Type B pancreatic cell (in vitro differentiated cells): ENCODE measurements at regions not wholly inside any gene's neighbourhood (a gene's known extent, or its start where the extent isn't known, plus 50 kb on each side); places are given as distances from the start of the nearest gene placed in this dataset.

Source experiments
- DNase-seq: peaks from one replicate; pipeline ENCODE4 v3.0.0; 2021; ENCODE audit warnings: mixed read lengths; ENCODE audit not compliant: unreplicated experiment; ENCODE audit errors: extremely low spot score
- H3K27ac Mint-ChIP-seq: 2 replicates; pipeline ENCODE4 v1.8.0; 2021; ENCODE audit warnings: mild to moderate bottlenecking, mixed read lengths
- H3K27me3 Mint-ChIP-seq: 2 replicates; pipeline ENCODE4 v1.8.0; 2021; ENCODE audit warnings: mixed read lengths
- H3K36me3 Mint-ChIP-seq: 2 replicates; pipeline ENCODE4 v1.8.0; 2021; ENCODE audit warnings: mixed read lengths
- H3K4me1 Mint-ChIP-seq: one replicate; pipeline ENCODE4 v1.8.0; 2021; ENCODE audit warnings: mixed read lengths; ENCODE audit not compliant: unreplicated experiment
- H3K4me3 Mint-ChIP-seq: 2 replicates; pipeline ENCODE4 v1.8.0; 2021; ENCODE audit warnings: mild to moderate bottlenecking, mixed read lengths
- H3K9me3 Mint-ChIP-seq: 2 replicates; pipeline ENCODE4 v1.8.0; 2021; ENCODE audit warnings: mixed read lengths
- TF ChIP-seq, protein P1 (sequence below): fragments of 200-600 bp; sonication (generic); conservative IDR thresholded peaks from 2 replicates; pipeline ENCODE4 v1.5.0; 2021; ENCODE audit warnings: antibody characterized with exemption, mild to moderate bottlenecking

DNA sequence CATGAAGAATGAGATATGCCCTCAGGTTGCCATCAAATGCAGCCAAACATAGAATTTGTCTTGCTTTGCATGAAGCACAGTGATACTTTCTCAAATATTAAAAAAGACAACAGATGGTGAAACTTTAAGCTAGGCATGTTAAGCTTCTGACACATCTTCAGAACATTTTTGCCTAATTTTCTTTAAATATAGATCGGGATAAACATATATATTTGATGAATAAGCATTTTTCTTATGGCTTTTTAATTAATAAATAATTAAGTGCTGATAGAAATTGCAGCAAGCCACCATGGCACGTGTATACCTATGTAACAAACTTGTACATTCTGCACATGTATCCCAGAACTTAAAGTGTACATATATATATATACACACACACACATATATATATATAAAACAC lies 831.2 kb upstream of the PCDH10 start:
- Mint-ChIP-seq H3K9me3 (no peaks in the 10 kb centered on the region), H3K36me3 (no peaks in the 10 kb centered on the region), H3K4me3 (no peak overlapping the region), H3K4me1 (no peaks in the 10 kb centered on the region), H3K27ac (no peak overlapping the region), H3K27me3 (no peaks in the 10 kb centered on the region)
- no peak for DNase-seq
- TF ChIP-seq, protein P1, sequence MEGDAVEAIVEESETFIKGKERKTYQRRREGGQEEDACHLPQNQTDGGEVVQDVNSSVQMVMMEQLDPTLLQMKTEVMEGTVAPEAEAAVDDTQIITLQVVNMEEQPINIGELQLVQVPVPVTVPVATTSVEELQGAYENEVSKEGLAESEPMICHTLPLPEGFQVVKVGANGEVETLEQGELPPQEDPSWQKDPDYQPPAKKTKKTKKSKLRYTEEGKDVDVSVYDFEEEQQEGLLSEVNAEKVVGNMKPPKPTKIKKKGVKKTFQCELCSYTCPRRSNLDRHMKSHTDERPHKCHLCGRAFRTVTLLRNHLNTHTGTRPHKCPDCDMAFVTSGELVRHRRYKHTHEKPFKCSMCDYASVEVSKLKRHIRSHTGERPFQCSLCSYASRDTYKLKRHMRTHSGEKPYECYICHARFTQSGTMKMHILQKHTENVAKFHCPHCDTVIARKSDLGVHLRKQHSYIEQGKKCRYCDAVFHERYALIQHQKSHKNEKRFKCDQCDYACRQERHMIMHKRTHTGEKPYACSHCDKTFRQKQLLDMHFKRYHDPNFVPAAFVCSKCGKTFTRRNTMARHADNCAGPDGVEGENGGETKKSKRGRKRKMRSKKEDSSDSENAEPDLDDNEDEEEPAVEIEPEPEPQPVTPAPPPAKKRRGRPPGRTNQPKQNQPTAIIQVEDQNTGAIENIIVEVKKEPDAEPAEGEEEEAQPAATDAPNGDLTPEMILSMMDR = no peak

DNA sequence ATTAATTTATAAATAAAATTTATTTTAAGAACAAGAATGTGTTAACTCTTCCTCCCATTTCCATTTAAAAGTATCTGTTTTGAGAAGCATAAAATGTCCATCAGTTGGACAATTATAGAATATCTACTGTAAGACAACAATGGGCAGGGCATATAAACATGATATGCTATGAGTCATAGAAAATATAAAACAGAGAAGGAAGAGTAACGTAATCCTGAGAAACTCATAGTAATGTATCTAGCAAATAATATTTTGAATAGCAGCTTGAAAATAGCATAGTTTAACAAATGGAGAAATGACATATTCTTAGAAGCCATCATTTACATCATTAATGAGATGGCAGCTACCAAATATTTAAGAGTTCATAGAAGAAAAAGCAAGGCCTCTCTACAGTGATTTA lies 820.3 kb upstream of the PCDH10 start:
- Mint-ChIP-seq H3K4me3 (no peak overlapping the region), H3K27ac (no peak overlapping the region), H3K9me3 (no peaks in the 10 kb centered on the region), H3K27me3 (no peaks in the 10 kb centered on the region), H3K4me1 (no peaks in the 10 kb centered on the region), H3K36me3 (no peaks in the 10 kb centered on the region)
- DNase-seq = no peak
- TF ChIP-seq, protein P1 = no peak

DNA sequence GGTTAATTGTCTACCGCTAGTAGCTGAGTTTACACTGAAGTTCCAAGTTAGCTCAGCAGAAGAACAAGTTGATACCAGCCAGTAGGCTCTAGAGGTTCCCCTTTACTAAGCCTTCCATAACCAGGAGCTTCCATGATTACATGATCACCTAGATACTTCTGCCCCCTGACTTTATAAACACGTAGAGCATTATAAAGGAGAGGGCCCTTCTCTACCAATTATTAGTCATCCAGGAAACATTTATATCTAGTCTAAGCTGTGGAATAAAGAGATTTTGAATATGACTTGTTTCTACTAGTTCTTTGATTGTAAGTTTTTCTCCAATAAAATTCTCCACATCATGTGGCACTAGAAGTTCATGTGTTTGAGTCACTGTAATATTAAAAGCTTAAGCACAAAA lies 818.1 kb upstream of the PCDH10 start:
- no peak for DNase-seq
- Mint-ChIP-seq H3K9me3 (no peaks in the 10 kb centered on the region), H3K27ac (no peak overlapping the region), H3K27me3 (no peaks in the 10 kb centered on the region), H3K36me3 (no peaks in the 10 kb centered on the region), H3K4me3 (no peak overlapping the region), H3K4me1 (no peaks in the 10 kb centered on the region)
- TF ChIP-seq, protein P1 = no peak

DNA sequence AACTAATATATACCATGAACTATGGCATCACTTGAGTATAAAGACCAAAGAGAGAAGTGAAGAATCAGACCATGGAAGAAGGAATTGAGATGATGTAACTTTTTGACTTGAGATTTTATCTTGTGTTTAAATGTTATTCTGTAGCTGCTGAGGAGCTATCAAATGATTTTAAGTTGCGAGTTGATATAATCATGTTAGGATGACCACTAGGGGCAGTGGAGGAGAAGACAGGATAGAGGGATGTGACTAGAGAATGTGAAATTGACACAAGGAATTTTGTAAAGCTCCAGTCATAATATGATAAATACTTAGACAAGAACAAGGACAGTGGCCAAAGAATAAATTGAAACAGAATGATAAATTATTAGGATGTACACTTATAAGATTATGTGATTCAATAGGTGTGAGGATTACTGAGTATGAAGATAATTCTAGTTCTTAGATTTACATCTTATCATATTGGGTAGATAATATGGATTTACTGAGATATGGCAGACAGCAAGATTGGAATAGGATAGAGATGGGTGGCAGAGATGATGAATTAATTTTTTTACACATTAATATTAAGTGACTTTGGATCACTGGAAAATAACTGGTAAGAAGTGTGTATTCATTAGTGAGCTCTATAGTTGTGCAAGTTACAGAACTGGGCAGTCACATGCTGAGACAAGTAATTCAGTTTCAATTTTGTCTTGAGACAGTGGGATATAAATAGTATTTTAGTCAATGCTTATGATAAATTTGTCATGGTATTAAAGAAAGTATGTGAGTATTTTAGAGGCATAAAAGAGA lies 816.0 kb upstream of the PCDH10 start:
- Mint-ChIP-seq H3K27me3 (no peaks in the 10 kb centered on the region), H3K4me1 (no peaks in the 10 kb centered on the region), H3K36me3 (no peaks in the 10 kb centered on the region), H3K4me3 (no peak overlapping the region), H3K9me3 (no peaks in the 10 kb centered on the region), H3K27ac (no peak overlapping the region)
- DNase-seq = no peak
- TF ChIP-seq, protein P1 = peak; percentile 69

DNA sequence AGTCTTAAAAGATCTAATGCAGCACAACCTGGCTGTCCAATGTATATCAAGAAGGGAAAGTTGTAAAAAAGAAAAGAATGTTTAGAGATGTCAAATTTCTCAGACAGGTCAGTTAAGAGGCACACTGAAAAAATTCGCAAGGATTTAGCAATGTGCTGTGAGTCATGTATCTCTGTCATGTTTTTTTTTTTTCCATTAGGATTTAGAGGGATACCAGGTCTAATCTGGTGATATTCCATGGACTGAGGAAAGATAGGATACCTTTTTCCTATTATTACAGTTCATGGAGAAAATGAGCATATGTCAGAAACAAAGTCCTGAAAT lies 815.4 kb upstream of the PCDH10 start:
- TF ChIP-seq, protein P1 = no peak
- no peaks in the 10 kb centered on the region for H3K4me1 Mint-ChIP-seq
- no peaks in the 10 kb centered on the region for H3K9me3 Mint-ChIP-seq
- no peak overlapping the region for H3K27ac Mint-ChIP-seq
- no peaks in the 10 kb centered on the region for H3K36me3 Mint-ChIP-seq
- H3K27me3 Mint-ChIP-seq = no peaks in the 10 kb centered on the region
- DNase-seq = no peak
- H3K4me3 Mint-ChIP-seq = no peak overlapping the region
